ENCODE measurements at regions not wholly inside any gene's neighbourhood (a gene's known extent, or its start where the extent isn't known, plus 50 kb on each side); places are given as distances from the start of the nearest gene placed in this dataset.

GRCh38 chr20:12051206-12052163 is 133.8 kb downstream of the BTBD3 start:
- Mint-ChIP-seq H3K4me3 (ENCODE audit: unreplicated experiment) (no peak overlapping the region), H3K27me3 (ENCODE audit: unreplicated experiment) (peaks cover 4% of the 10 kb centered on the region), H3K36me3 (ENCODE audit: unreplicated experiment) (no peaks in the 10 kb centered on the region), H3K27ac (ENCODE audit: unreplicated experiment) (no peak overlapping the region), H3K4me1 (ENCODE audit: low read depth, unreplicated experiment) (peaks cover 3% of the 10 kb centered on the region), H3K9me3 (ENCODE audit: unreplicated experiment) (no peaks in the 10 kb centered on the region)
- DNase-seq: no peak
- TF ChIP-seq, protein P1, sequence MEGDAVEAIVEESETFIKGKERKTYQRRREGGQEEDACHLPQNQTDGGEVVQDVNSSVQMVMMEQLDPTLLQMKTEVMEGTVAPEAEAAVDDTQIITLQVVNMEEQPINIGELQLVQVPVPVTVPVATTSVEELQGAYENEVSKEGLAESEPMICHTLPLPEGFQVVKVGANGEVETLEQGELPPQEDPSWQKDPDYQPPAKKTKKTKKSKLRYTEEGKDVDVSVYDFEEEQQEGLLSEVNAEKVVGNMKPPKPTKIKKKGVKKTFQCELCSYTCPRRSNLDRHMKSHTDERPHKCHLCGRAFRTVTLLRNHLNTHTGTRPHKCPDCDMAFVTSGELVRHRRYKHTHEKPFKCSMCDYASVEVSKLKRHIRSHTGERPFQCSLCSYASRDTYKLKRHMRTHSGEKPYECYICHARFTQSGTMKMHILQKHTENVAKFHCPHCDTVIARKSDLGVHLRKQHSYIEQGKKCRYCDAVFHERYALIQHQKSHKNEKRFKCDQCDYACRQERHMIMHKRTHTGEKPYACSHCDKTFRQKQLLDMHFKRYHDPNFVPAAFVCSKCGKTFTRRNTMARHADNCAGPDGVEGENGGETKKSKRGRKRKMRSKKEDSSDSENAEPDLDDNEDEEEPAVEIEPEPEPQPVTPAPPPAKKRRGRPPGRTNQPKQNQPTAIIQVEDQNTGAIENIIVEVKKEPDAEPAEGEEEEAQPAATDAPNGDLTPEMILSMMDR (IDR thresholded peaks at IDR 0.05; ENCODE audit: partially characterized antibody, unreplicated experiment): no peak

- Mint-ChIP-seq H3K27me3 (ENCODE audit: unreplicated experiment) (peaks cover 2% of the 10 kb centered on the region), H3K36me3 (ENCODE audit: unreplicated experiment) (no peaks in the 10 kb centered on the region), H3K9me3 (ENCODE audit: unreplicated experiment) (no peaks in the 10 kb centered on the region), H3K27ac (ENCODE audit: unreplicated experiment) (no peak overlapping the region), H3K4me1 (ENCODE audit: low read depth, unreplicated experiment) (peaks cover 3% of the 10 kb centered on the region), H3K4me3 (ENCODE audit: unreplicated experiment) (no peak overlapping the region)
- TF ChIP-seq, protein P1 (IDR thresholded peaks at IDR 0.05; ENCODE audit: partially characterized antibody, unreplicated experiment): no peak
- DNase-seq: no peak
These were observed 135.7 kb downstream of the BTBD3 start for GRCh38 chr20:12053353-12053752.

- H3K9me3 Mint-ChIP-seq (ENCODE audit: unreplicated experiment): no peaks in the 10 kb centered on the region
- peaks cover 2% of the 10 kb centered on the region for H3K27me3 Mint-ChIP-seq (ENCODE audit: unreplicated experiment)
These were observed 136.9 kb downstream of the BTBD3 start for GRCh38 chr20:12054556-12054955.

GRCh38 chr20:12055161-12055560 is 137.5 kb downstream of the BTBD3 start:
- H3K36me3 Mint-ChIP-seq (ENCODE audit: unreplicated experiment): no peaks in the 10 kb centered on the region
- H3K27me3 Mint-ChIP-seq (ENCODE audit: unreplicated experiment): peaks cover 2% of the 10 kb centered on the region

More at GRCh38 chr20:12054556-12054955, 136.9 kb downstream of the BTBD3 start:
- no peak overlapping the region for H3K4me3 Mint-ChIP-seq (ENCODE audit: unreplicated experiment)
- TF ChIP-seq, protein P1 (IDR thresholded peaks at IDR 0.05; ENCODE audit: partially characterized antibody, unreplicated experiment): no peak
- DNase-seq: no peak
- no peak overlapping the region for H3K27ac Mint-ChIP-seq (ENCODE audit: unreplicated experiment)
- peaks cover 3% of the 10 kb centered on the region for H3K4me1 Mint-ChIP-seq (ENCODE audit: low read depth, unreplicated experiment)
- no peaks in the 10 kb centered on the region for H3K36me3 Mint-ChIP-seq (ENCODE audit: unreplicated experiment)

More at GRCh38 chr20:12055161-12055560, 137.5 kb downstream of the BTBD3 start:
- no peak overlapping the region for H3K27ac Mint-ChIP-seq (ENCODE audit: unreplicated experiment)
- H3K4me1 Mint-ChIP-seq (ENCODE audit: low read depth, unreplicated experiment): peaks cover 3% of the 10 kb centered on the region
- no peak overlapping the region for H3K4me3 Mint-ChIP-seq (ENCODE audit: unreplicated experiment)
- H3K9me3 Mint-ChIP-seq (ENCODE audit: unreplicated experiment): no peaks in the 10 kb centered on the region
- DNase-seq: no peak
- TF ChIP-seq, protein P1 (IDR thresholded peaks at IDR 0.05; ENCODE audit: partially characterized antibody, unreplicated experiment): no peak
